GM23248 (cell line): ENCODE measurements at regions not wholly inside any gene's neighbourhood (a gene's known extent, or its start where the extent isn't known, plus 50 kb on each side); places are given as distances from the start of the nearest gene placed in this dataset.

Source experiments
- EZH2 ChIP-seq: fragments of 200-600 bp; sonication (generic); IDR thresholded peaks from 2 replicates; pipeline ENCODE4 v1.6.1; 2018; ENCODE audit warnings: antibody characterized with exemption, mild to moderate bottlenecking; ENCODE audit not compliant: insufficient read depth, poor library complexity, severe bottlenecking
- EZH2phosphoT487 ChIP-seq: fragments of 200-600 bp; sonication (generic); IDR thresholded peaks from 2 replicates; pipeline ENCODE4 v1.6.1; 2018; ENCODE audit warnings: antibody characterized with exemption, moderate library complexity, mild to moderate bottlenecking, low read depth; ENCODE audit not compliant: insufficient read depth

GRCh38 chr11:15532432-15532831, 417.7 kb downstream of the INSC start:
- no peak for TF ChIP-seq EZH2
- no peak for TF ChIP-seq EZH2phosphoT487
